Testis (tissue), 2 donors: ENCODE measurements at regions not wholly inside any gene's neighbourhood (a gene's known extent, or its start where the extent isn't known, plus 50 kb on each side); places are given as distances from the start of the nearest gene placed in this dataset.

ENCODE experiments used
- DNase-seq: peaks from one replicate; pipeline ENCODE4 v3.0.0-alpha.2; 2019
- H3K27ac ChIP-seq, 2 donors: fragments of 200-600 bp; sonication (generic); one replicate each; pipeline ENCODE4 v1.5.1; 2019
- H3K27me3 ChIP-seq: fragments of 200-600 bp; sonication (generic); one replicate; pipeline ENCODE4 v1.5.1; 2019
- H3K36me3 ChIP-seq: fragments of 200-600 bp; sonication (generic); one replicate; pipeline ENCODE4 v1.5.1; 2017; ENCODE audit warnings: low read depth; ENCODE audit errors: missing control alignments
- H3K4me1 ChIP-seq: fragments of 200-600 bp; sonication (generic); one replicate; pipeline ENCODE4 v1.5.1; 2019
- H3K4me3 ChIP-seq, 2 donors: fragments of 200-600 bp; sonication (generic); one replicate each; pipeline ENCODE4 v1.5.1; 2017 to 2019
- H3K9me3 ChIP-seq: fragments of 200-600 bp; sonication (generic); one replicate; pipeline ENCODE4 v1.5.1; 2017
- POLR2A ChIP-seq: fragments of 450-650 bp; IDR thresholded peaks from one replicate; pipeline ENCODE4 v1.6.1; 2017; ENCODE audit warnings: antibody characterized with exemption, mild to moderate bottlenecking, moderate library complexity
- WGBS, 2 donors: methylation state at CpG; one replicate each; pipeline ENCODE4 v1.1.5; 2018; 5-methylcytosine and 5-hydroxymethylcytosine counted together
- intact Hi-C: fragments of 100-400 bp; cut with DNase I; formaldehyde crosslinking; loops from one replicate; pipeline ENCODE4 v1.15.1; 2023; ENCODE audit warnings: low total_unique reads
- TF ChIP-seq, protein P1 (sequence below), 3 experiments: fragments of 450-650 bp in 2 of 3; fragments of 200-600 bp in 1 of 3; sonication (generic) in 1 of 3; IDR thresholded peaks; one replicate each; pipeline ENCODE4 v1.5.1; 2016 to 2019; ENCODE audit warnings: antibody characterized with exemption in 3 of 3, mild to moderate bottlenecking in 2 of 3, moderate library complexity in 1 of 3

DNA sequence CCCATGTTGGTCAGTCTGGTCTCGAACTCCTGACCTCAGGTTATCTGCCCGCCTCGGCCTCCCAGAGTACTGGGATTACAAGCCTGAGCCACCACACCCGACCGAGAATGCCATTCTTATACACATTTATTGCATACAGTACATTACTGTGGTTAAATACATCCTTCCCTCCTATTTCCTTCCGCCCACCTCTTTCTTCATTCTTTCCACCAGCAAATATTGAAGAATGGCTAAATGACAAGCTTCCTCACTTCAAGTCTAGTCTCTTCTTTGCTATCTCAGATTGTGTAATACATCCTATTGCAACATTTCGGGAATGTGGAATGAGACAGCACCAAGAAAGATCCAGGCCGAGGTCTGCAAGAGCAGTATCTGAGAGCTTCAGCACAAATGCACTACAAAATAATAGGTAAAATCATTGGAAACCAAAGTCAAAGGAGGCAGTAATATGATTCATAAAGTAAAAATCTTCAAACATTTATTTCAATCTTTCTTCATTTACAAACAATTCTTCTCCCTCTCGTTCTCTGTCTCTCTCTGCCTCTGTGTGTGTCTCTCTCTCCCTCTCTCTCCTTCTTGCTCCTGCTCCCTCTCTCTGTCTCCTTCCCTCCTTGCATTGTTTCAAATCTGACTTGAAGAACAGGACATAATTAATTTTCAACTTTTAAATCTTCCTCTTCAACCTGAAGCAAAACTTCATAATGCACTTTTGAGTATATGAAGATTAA is 94.7 kb upstream of the TGFBR2 start:
- WGBS, 2 donors = 76 to 85% methylated on average over 9 of the region's 9 CpGs
- no peaks in the 10 kb centered on the region for H3K9me3 ChIP-seq

DNA sequence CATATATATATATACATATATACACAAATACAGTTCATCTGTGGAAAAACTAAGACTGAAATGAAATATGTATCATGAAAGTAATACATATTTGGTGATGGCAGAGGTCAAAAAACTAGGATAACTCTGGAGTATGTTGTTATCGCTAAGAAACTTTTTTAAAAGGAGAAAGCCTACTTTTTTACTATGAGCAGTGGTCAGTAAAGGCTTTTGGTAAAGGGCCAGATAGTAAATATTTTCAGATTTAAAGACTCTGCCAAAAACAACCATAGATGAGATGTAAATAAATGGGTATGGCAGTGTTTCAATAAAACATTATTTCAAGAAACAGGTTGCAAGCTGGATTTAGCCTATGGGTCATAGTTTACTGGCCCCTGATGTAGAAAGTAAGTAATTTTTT is 93.8 kb upstream of the TGFBR2 start:
- H3K36me3 ChIP-seq = no peaks in the 10 kb centered on the region
- no peak for DNase-seq
- no peak overlapping the region for H3K27ac ChIP-seq
- 44 to 46% methylated on average over 1 of the region's 1 CpG for WGBS, 2 donors
- intact Hi-C loops = no loop called here
- H3K27me3 ChIP-seq = no peaks in the 10 kb centered on the region
- H3K9me3 ChIP-seq = no peaks in the 10 kb centered on the region
- H3K4me1 ChIP-seq = no peaks in the 10 kb centered on the region
- no peak for TF ChIP-seq POLR2A
- TF ChIP-seq, protein P1, sequence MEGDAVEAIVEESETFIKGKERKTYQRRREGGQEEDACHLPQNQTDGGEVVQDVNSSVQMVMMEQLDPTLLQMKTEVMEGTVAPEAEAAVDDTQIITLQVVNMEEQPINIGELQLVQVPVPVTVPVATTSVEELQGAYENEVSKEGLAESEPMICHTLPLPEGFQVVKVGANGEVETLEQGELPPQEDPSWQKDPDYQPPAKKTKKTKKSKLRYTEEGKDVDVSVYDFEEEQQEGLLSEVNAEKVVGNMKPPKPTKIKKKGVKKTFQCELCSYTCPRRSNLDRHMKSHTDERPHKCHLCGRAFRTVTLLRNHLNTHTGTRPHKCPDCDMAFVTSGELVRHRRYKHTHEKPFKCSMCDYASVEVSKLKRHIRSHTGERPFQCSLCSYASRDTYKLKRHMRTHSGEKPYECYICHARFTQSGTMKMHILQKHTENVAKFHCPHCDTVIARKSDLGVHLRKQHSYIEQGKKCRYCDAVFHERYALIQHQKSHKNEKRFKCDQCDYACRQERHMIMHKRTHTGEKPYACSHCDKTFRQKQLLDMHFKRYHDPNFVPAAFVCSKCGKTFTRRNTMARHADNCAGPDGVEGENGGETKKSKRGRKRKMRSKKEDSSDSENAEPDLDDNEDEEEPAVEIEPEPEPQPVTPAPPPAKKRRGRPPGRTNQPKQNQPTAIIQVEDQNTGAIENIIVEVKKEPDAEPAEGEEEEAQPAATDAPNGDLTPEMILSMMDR (IDR thresholded peaks at IDR 0.05) = no peak
- H3K4me3 ChIP-seq = no peak overlapping the region

More for the DNA sequence above, 94.7 kb upstream of the TGFBR2 start:
- Histone ChIP-seq H3K4me1 (no peaks in the 10 kb centered on the region), H3K36me3 (no peaks in the 10 kb centered on the region), H3K27me3 (no peaks in the 10 kb centered on the region), H3K4me3 (no peak overlapping the region), H3K27ac (peak overlapping the region in 1 of 2 donors; percentile 8)
- intact Hi-C loops = no loop called here
- no peak for TF ChIP-seq POLR2A
- TF ChIP-seq, protein P1 (IDR thresholded peaks at IDR 0.05) = no peak
- DNase-seq = no peak

DNA sequence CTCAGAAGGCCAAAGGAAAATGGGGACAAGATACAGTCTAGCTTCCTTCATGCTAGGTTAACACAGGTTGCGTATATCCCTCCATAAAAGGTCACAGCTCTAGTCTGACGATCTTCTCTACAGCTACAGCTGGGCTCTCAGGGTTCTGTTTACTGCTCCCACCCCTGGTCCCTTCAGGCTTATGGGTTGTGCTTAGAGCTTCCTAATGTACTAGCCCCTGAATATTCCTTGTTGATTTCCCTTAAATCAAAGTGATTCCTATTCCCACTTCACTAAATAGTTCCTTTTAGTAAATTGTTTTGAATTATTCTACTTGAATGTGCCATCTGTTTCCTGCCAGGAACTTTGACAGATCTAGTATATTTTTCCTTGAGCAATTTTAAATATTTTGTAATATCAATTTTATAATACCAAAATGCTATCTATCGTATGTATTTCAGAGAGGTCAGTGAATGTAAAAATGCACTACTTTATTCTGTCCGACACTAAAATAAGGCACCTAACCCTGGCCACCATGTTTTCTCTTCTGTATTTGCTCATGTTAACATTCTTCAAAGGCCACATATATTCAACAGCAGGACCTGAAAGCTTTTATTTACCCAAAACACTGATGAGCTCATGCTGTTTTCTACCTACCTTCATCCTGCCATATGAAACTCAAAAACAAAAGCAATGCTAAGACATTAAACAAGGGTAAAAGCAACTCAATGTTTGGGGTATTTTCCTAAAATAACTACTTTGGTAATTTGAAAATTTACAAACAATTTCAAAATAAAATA is 92.8 kb upstream of the TGFBR2 start:
- Histone ChIP-seq H3K4me1 (no peaks in the 10 kb centered on the region), H3K4me3 (no peak overlapping the region), H3K27ac (no peak overlapping the region), H3K9me3 (no peaks in the 10 kb centered on the region), H3K36me3 (no peaks in the 10 kb centered on the region), H3K27me3 (no peaks in the 10 kb centered on the region)
- intact Hi-C loops = no loop called here
- WGBS, 2 donors = 92 to 94% methylated on average over 4 of the region's 4 CpGs
- no peak for TF ChIP-seq POLR2A
- TF ChIP-seq, protein P1 (IDR thresholded peaks at IDR 0.05) = no peak
- DNase-seq = no peak

DNA sequence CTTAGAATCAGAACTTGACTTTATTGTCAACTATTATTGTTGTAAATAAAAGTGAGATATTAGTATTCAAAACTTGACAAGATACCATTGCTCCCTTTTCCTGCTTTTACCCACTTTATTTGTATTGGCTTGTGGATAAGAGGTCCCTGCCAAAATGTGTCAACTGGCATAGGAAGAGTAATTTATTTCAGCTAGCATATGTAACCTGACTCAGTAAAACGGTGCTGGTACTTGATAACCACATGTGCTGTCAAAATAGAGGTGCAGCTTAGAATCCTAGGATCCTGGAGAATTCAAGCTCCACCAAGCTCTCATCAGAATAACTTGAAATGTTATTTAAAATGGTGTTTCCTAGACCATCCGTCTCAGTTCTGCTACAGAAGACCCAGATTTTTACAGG is 90.2 kb upstream of the TGFBR2 start:
- TF ChIP-seq, protein P1 (IDR thresholded peaks at IDR 0.05) = no peak
- no peak for TF ChIP-seq POLR2A
- Histone ChIP-seq H3K27ac (no peak overlapping the region), H3K27me3 (no peaks in the 10 kb centered on the region), H3K4me1 (peaks cover 6% of the 10 kb centered on the region), H3K4me3 (no peak overlapping the region), H3K9me3 (no peaks in the 10 kb centered on the region), H3K36me3 (no peaks in the 10 kb centered on the region)
- intact Hi-C loops = no loop called here
- DNase-seq = no peak
- WGBS, 2 donors = 68 to 83% methylated on average over 2 of the region's 2 CpGs
